SK-N-SH (cell line): ENCODE measurements at regions not wholly inside any gene's neighbourhood (a gene's known extent, or its start where the extent isn't known, plus 50 kb on each side); places are given as distances from the start of the nearest gene placed in this dataset.

ENCODE experiments used
- CTCF ChIA-PET: fragments of 300-600, 350-600 bp; formaldehyde crosslinking; extraction: SDS; loops from one replicate; lab custom pipeline; 2021; lab: Yijun Ruan, JAX
- POLR2A ChIA-PET: fragments of 350-600 bp; sonication (Branson Sonifier 250); formaldehyde crosslinking; extraction: SDS; loops from one replicate; lab custom pipeline; 2020; ENCODE audit warnings: antibody characterized with exemption, inconsistent platforms; lab: Yijun Ruan, JAX
- DNase-seq: peaks from one replicate; pipeline ENCODE4 v3.0.0; 2012
- H2AFZ ChIP-seq: fragments of 200-600 bp; sonication (generic); 2 replicates; pipeline ENCODE4 v1.8.1; 2016; ENCODE audit warnings: antibody characterized with exemption, mild to moderate bottlenecking, low read depth
- H3F3A ChIP-seq: fragments of 200-600 bp; sonication (generic); replicated peaks from 2 replicates; pipeline ENCODE3; 2016; ENCODE audit warnings: antibody characterized with exemption, mild to moderate bottlenecking; ENCODE audit not compliant: insufficient read depth
- H3K27ac ChIP-seq, 2 experiments: fragments of 200-500 bp in 1 of 2; fragments of 200-600 bp in 1 of 2; sonication (Bioruptor generic) in 1 of 2; sonication (generic), shearing (Covaris generic) in 1 of 2; 2 replicates each; pipeline versions ENCODE4 v1.5.1 to v1.6.1; 2014 to 2016; ENCODE audit warnings: low read depth in 2 of 2, inconsistent platforms in 1 of 2, low read length in 1 of 2, mild to moderate bottlenecking in 1 of 2, mixed read lengths in 1 of 2
- H3K27me3 ChIP-seq: fragments of 200-600 bp; sonication (generic), shearing (Covaris generic); 2 replicates; pipeline ENCODE4 v1.6.1; 2016; ENCODE audit warnings: mixed run types; ENCODE audit not compliant: insufficient read depth
- H3K36me3 ChIP-seq, 2 experiments: fragments of 200-500 bp in 1 of 2; fragments of 200-600 bp in 1 of 2; sonication (Bioruptor generic) in 1 of 2; sonication (generic) in 1 of 2; replicated peaks in 1 of 2; 2 replicates each; pipeline versions ENCODE3 to v1.5.1; 2014 to 2016; ENCODE audit warnings: low read length in 1 of 2, mild to moderate bottlenecking in 1 of 2; ENCODE audit not compliant: insufficient read depth in 2 of 2, control insufficient read depth in 1 of 2
- H3K4me1 ChIP-seq, 2 experiments: fragments of 200-500 bp in 1 of 2; fragments of 200-600 bp in 1 of 2; sonication (Bioruptor generic) in 1 of 2; sonication (generic), shearing (Covaris generic) in 1 of 2; 2 replicates each; pipeline versions ENCODE4 v1.5.1 to v1.6.1; 2014 to 2016; ENCODE audit warnings: low read depth in 1 of 2, low read length in 1 of 2, mixed run types in 1 of 2; ENCODE audit not compliant: insufficient read depth in 2 of 2, control insufficient read depth in 1 of 2
- H3K4me2 ChIP-seq: fragments of 200-600 bp; sonication (generic), shearing (Covaris generic); 2 replicates; pipeline ENCODE4 v1.6.1; 2017; ENCODE audit warnings: mixed run types
- H3K4me3 ChIP-seq, 2 experiments: fragments of 200-500 bp in 1 of 2; fragments of 200-600 bp in 1 of 2; sonication (Bioruptor generic) in 1 of 2; sonication (generic), shearing (Covaris generic) in 1 of 2; 2 replicates each; pipeline versions ENCODE4 v1.5.1 to v1.8.1; 2014 to 2016; ENCODE audit warnings: low read depth in 2 of 2, inconsistent platforms in 1 of 2, low read length in 1 of 2, mild to moderate bottlenecking in 1 of 2, mixed read lengths in 1 of 2, moderate library complexity in 1 of 2
- H3K79me2 ChIP-seq: fragments of 200-600 bp; sonication (generic); 2 replicates; pipeline ENCODE4 v1.8.1; 2017; ENCODE audit warnings: mild to moderate bottlenecking; ENCODE audit not compliant: insufficient read depth
- H3K9ac ChIP-seq: fragments of 200-600 bp; sonication (generic); 2 replicates; pipeline ENCODE4 v1.6.1; 2017; ENCODE audit warnings: mixed run types
- H3K9me2 ChIP-seq: fragments of 200-600 bp; sonication (generic); 2 replicates; pipeline ENCODE4 v1.6.1; 2017; ENCODE audit warnings: mixed run types
- H3K9me3 ChIP-seq: fragments of 200-600 bp; sonication (generic); 2 replicates; pipeline ENCODE4 v1.6.1; 2017; ENCODE audit warnings: mixed run types, mild to moderate bottlenecking, moderate library complexity
- H4K20me1 ChIP-seq: fragments of 200-600 bp; sonication (generic); 2 replicates; pipeline ENCODE4 v1.6.1; 2017; ENCODE audit warnings: mild to moderate bottlenecking, mixed run types; ENCODE audit not compliant: insufficient read depth
- CTCF ChIP-seq: fragments of 200-600 bp; sonication (generic); IDR thresholded peaks from 2 replicates; pipeline ENCODE4 v1.6.1; 2017; ENCODE audit warnings: antibody characterized with exemption, mild to moderate bottlenecking, moderate library complexity
- ELF1 ChIP-seq: IDR thresholded peaks from 2 replicates; pipeline ENCODE4 v1.4.0; 2012
- EP300 ChIP-seq, 2 experiments: IDR thresholded peaks; 2 replicates each; pipeline versions ENCODE4 v1.4.0 to v1.6.1; 2012; ENCODE audit warnings: borderline replicate concordance in 1 of 2, low read depth in 1 of 2, low read length in 1 of 2
- FOSL2 ChIP-seq: IDR thresholded peaks from 2 replicates; pipeline ENCODE4 v1.4.0; 2012; ENCODE audit warnings: low read depth, mild to moderate bottlenecking, moderate library complexity, borderline replicate concordance
- FOXM1 ChIP-seq: IDR thresholded peaks from 2 replicates; pipeline ENCODE4 v1.4.0; 2012; ENCODE audit warnings: low read depth, mild to moderate bottlenecking
- IRF3 ChIP-seq: fragments of 150-350 bp; IDR thresholded peaks from 2 replicates; pipeline ENCODE4 v1.6.1; 2016; ENCODE audit warnings: mild to moderate bottlenecking, low read depth, low read length
- MXI1 ChIP-seq: IDR thresholded peaks from 2 replicates; pipeline ENCODE4 v1.6.1; 2012; ENCODE audit warnings: mild to moderate bottlenecking, low read depth, low read length, improper control_type of control experiment
- NRF1 ChIP-seq: IDR thresholded peaks from 2 replicates; pipeline ENCODE4 v1.6.1; 2012; ENCODE audit warnings: low read depth, mild to moderate bottlenecking, low read length
- PBX3 ChIP-seq: IDR thresholded peaks from 2 replicates; pipeline ENCODE4; 2012
- RXRA ChIP-seq: IDR thresholded peaks from 2 replicates; pipeline ENCODE4 v1.4.0; 2012; ENCODE audit warnings: low read depth, mild to moderate bottlenecking, borderline replicate concordance
- SIN3A ChIP-seq: IDR thresholded peaks from 2 replicates; pipeline ENCODE4 v1.6.1; 2012; ENCODE audit warnings: low read depth, mild to moderate bottlenecking, low read length, moderate library complexity, borderline replicate concordance
- TCF12 ChIP-seq: IDR thresholded peaks from 2 replicates; pipeline ENCODE4 v1.4.0; 2012
- WGBS: methylation state at CpG from one replicate; pipeline ENCODE4 v1.1.6; 2017; ENCODE audit warnings: low lambda C conversion rate; 5-methylcytosine and 5-hydroxymethylcytosine counted together
- TF ChIP-seq, protein P1 (sequence below): fragments of 150-350 bp; IDR thresholded peaks from 2 replicates; pipeline ENCODE4 v1.6.1; 2017; ENCODE audit warnings: antibody characterized with exemption, low read length, low read depth, borderline replicate concordance

- Histone ChIP-seq H2AFZ (no peak overlapping the region), H3K27ac (peak overlapping the region in 1 of 2 experiments; percentile 1; a peak in 1 of 4 replicates)
- TF ChIP-seq FOSL2: no peak
- TF ChIP-seq ELF1: no peak
- no peak for TF ChIP-seq NRF1
- no peak for TF ChIP-seq IRF3
- TF ChIP-seq EP300 (IDR thresholded peaks at IDR 0.05; ENCODE audit: borderline replicate concordance in 1 of 2, low read depth in 1 of 2, low read length in 1 of 2): no peak
- TF ChIP-seq CTCF: no peak
- TF ChIP-seq SIN3A: no peak
- TF ChIP-seq, all 33 proteins: peak for 0
- no peaks in the 10 kb centered on the region for H3K9me3 ChIP-seq
- no peak overlapping the region for H3K9ac ChIP-seq
- no peaks in the 10 kb centered on the region for H4K20me1 ChIP-seq
- no peaks in the 10 kb centered on the region for H3K79me2 ChIP-seq
- H3K36me3 ChIP-seq: no peaks in the 10 kb centered on the region
- WGBS: 57% methylated on average over 1 of the region's 1 CpG
- H3K4me1 ChIP-seq: no peaks in the 10 kb centered on the region
- DNase-seq: no peak
- POLR2A ChIA-PET: no interaction called here
- H3K4me3 ChIP-seq: no peak overlapping the region
- no peaks in the 10 kb centered on the region; the same call in 1 of the 2 replicates for H3K9me2 ChIP-seq
- CTCF ChIA-PET: interaction anchor here (2.1 kb wide), 1 partner anchor 8 kb away, joined by 6 read pairs; no protein-coding TSS in a partner anchor
- no peaks in the 10 kb centered on the region for H3K27me3 ChIP-seq
- no peak overlapping the region for H3K4me2 ChIP-seq
- H3F3A ChIP-seq: peaks cover 4% of the 10 kb centered on the region
Measured at GRCh38 chr1:193694741-193695140, 508.3 kb upstream of the B3GALT2 start.

DNA sequence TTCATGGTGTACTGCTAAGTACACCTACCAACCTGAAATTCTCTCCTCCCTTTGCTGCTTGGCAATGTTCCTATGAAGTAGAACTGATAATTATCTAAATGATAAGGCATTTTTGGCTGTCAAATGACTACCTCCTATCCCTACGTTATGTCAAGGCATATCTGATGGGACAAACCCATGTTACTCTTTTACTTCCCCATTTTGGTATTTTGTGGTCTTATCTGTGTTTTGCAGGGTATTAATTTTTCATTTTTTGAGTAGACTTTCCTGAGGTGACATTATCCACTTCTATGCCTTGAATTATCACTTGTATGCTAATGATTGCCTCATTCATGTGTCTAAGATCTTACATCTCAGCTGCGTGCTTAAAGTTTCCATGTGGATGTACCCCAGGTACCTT is 499.6 kb upstream of the B3GALT2 start:
- WGBS: 63% methylated on average over 2 of the region's 2 CpGs
- CTCF ChIA-PET: no interaction called here

More for the DNA sequence above, 499.6 kb upstream of the B3GALT2 start:
- POLR2A ChIA-PET: no interaction called here
- no peak overlapping the region for H3K9ac ChIP-seq
- no peaks in the 10 kb centered on the region for H3F3A ChIP-seq
- no peak overlapping the region for H3K4me3 ChIP-seq
- no peaks in the 10 kb centered on the region for H3K79me2 ChIP-seq
- H3K4me1 ChIP-seq: no peaks in the 10 kb centered on the region; a peak in 1 of 4 replicates
- H4K20me1 ChIP-seq: no peaks in the 10 kb centered on the region
- no peak overlapping the region for H3K4me2 ChIP-seq
- H3K9me3 ChIP-seq: no peaks in the 10 kb centered on the region
- H3K9me2 ChIP-seq: no peaks in the 10 kb centered on the region; the same call in 1 of the 2 replicates
- no peaks in the 10 kb centered on the region for H3K27me3 ChIP-seq
- H3K36me3 ChIP-seq: no peaks in the 10 kb centered on the region
- no peak overlapping the region for H2AFZ ChIP-seq
- no peak for TF ChIP-seq TCF12
- no peak for TF ChIP-seq RXRA
- no peak for TF ChIP-seq PBX3
- TF ChIP-seq FOXM1: no peak
- no peak for TF ChIP-seq MXI1
- TF ChIP-seq, protein P1, sequence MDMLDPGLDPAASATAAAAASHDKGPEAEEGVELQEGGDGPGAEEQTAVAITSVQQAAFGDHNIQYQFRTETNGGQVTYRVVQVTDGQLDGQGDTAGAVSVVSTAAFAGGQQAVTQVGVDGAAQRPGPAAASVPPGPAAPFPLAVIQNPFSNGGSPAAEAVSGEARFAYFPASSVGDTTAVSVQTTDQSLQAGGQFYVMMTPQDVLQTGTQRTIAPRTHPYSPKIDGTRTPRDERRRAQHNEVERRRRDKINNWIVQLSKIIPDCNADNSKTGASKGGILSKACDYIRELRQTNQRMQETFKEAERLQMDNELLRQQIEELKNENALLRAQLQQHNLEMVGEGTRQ: no peak
- TF ChIP-seq, all 33 proteins: peak for 0
- H3K27ac ChIP-seq: no peak overlapping the region
- no peak for DNase-seq
